ENCODE measurements at regions not wholly inside any gene's neighbourhood (a gene's known extent, or its start where the extent isn't known, plus 50 kb on each side); places are given as distances from the start of the nearest gene placed in this dataset.
A peak's percentile ranks its signal among the peaks of the same experiment; 100 is the strongest.

DNA sequence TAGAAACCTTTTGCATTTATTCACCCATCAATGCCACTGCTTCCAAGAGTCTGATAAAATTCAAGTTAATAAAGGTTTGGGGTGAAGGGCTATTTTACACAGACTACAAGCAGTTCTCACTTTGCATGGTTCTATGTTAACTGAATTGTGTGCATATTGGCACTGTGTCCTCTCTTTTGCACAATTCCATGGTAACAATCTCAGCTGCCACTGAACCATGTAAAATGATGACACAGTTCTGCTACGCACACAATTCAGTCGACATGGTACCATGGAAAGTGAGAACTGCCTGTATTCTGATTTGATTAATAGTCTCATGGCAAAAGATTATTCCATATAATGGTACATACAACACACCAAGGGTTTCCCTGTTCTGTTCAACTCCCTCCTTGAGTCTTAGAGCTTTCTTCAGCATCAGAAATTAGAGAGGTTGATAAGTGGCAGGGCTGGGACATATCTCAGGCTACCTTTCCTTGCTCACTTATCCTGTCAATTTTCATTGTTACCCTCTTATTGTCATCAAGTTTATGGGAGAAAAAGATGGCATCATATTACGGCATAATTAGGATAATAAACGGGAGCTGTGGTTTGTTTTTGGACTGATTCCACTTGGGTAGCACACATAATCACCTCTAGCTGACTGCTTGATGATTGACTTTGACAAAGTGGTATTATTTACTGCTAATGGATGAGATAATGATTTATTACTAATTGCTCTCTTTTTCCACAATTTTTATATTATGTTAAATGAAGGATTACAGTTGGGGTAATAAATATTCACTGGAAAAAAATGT is 139.3 kb upstream of the CREB1 start:
- Histone ChIP-seq H2AK5ac (ENCODE audit: low read length) (no peak overlapping the region), H3K79me2 (ENCODE audit: control insufficient read depth, insufficient read depth, low read length, poor library complexity) (no peaks in the 10 kb centered on the region), H3K4me1 (ENCODE audit: control insufficient read depth in 1 of 2, insufficient read depth in 2 of 2, low read length in 2 of 2) (no peaks in the 10 kb centered on the region)

DNA sequence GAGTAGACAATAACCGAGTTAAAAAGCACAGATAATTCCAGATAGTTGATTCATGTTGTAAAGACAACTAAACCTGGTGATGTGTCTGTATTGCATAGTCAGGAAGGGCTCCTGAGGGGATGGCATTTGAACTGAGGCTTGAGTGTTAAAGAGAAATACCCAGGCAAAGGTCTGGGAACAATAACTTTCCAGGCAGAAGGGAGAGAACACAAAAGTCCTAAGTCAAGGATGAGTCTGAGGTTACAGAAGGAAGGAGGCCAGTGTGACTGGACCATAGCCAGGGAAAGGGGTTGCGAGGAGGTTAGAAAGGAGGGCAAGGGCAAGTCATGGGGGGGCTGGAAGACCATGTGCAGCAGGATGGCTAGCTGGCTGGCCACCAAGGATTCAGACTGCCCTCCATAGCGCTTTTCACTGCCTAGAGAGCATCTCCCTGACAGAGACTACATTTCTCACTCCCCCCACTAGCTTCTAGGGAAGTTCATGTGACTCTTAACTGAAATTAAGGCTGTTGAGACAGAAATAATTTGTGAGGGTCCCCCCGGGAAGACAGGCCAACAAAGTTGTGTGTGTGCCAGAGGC is 135.5 kb upstream of the CREB1 start:
- Histone ChIP-seq H3K27me3 (ENCODE audit: insufficient read depth, low read length) (no peaks in the 10 kb centered on the region), H3K9me3 (ENCODE audit: insufficient read depth, low read depth, low read length) (no peaks in the 10 kb centered on the region), H4K8ac (ENCODE audit: low read depth, low read length) (no peak overlapping the region), H3K4me2 (ENCODE audit: low read length) (no peak overlapping the region), H3K4me1 (ENCODE audit: control insufficient read depth in 1 of 2, insufficient read depth in 2 of 2, low read length in 2 of 2) (no peaks in the 10 kb centered on the region), H2BK12ac (ENCODE audit: low read length) (no peak overlapping the region), H3K79me1 (ENCODE audit: low read length) (no peaks in the 10 kb centered on the region), H3K18ac (ENCODE audit: low read length) (no peak overlapping the region), H3K9ac (ENCODE audit: low read length) (no peak overlapping the region), H2BK120ac (ENCODE audit: insufficient read depth, low read length, poor library complexity) (no peak overlapping the region), H3K14ac (ENCODE audit: low read length) (no peak overlapping the region), H2BK5ac (ENCODE audit: low read depth, low read length, poor library complexity) (no peak overlapping the region), H4K12ac (ENCODE audit: low read depth, low read length) (no peak overlapping the region), H3K79me2 (ENCODE audit: control insufficient read depth, insufficient read depth, low read length, poor library complexity) (no peaks in the 10 kb centered on the region), H3K4ac (ENCODE audit: low read depth, low read length) (no peak overlapping the region), H3K36me3 (ENCODE audit: control insufficient read depth in 1 of 2, insufficient read depth in 2 of 2, low read length in 2 of 2) (no peaks in the 10 kb centered on the region), H3K27ac (ENCODE audit: low read depth, low read length) (no peak overlapping the region), H3K4me3 (ENCODE audit: low read depth, low read length) (no peak overlapping the region), H3K23ac (ENCODE audit: low read length) (no peak overlapping the region), H4K91ac (ENCODE audit: low read depth, low read length) (no peak overlapping the region), H2AK5ac (ENCODE audit: low read length) (no peak overlapping the region), H2AFZ (ENCODE audit: insufficient read depth, low read length, poor library complexity) (no peak overlapping the region)
- WGBS (ENCODE audit: extremely low coverage, insufficient coverage, insufficient read length): no CpG with 5 or more reads among the region's 4 CpGs
- DNase-seq: no peak

More for the DNA sequence above, 139.3 kb upstream of the CREB1 start:
- no peaks in the 10 kb centered on the region for H3K79me1 ChIP-seq (ENCODE audit: low read length)
- no peak overlapping the region for H3K9ac ChIP-seq (ENCODE audit: low read length)
- no peak overlapping the region for H3K4me3 ChIP-seq (ENCODE audit: low read depth, low read length)
- no peak overlapping the region for H3K4ac ChIP-seq (ENCODE audit: low read depth, low read length)
- no peak overlapping the region for H4K8ac ChIP-seq (ENCODE audit: low read depth, low read length)
- no CpG with 5 or more reads among the region's 4 CpGs for WGBS (ENCODE audit: extremely low coverage, insufficient coverage, insufficient read length)
- H3K27ac ChIP-seq (ENCODE audit: low read depth, low read length): no peak overlapping the region
- H4K12ac ChIP-seq (ENCODE audit: low read depth, low read length): no peak overlapping the region
- H3K18ac ChIP-seq (ENCODE audit: low read length): no peak overlapping the region
- DNase-seq: no peak
- H3K23ac ChIP-seq (ENCODE audit: low read length): no peak overlapping the region
- H3K4me2 ChIP-seq (ENCODE audit: low read length): no peak overlapping the region
- no peak overlapping the region for H2AFZ ChIP-seq (ENCODE audit: insufficient read depth, low read length, poor library complexity)
- H3K14ac ChIP-seq (ENCODE audit: low read length): no peak overlapping the region
- H3K27me3 ChIP-seq (ENCODE audit: insufficient read depth, low read length): no peaks in the 10 kb centered on the region
- H2BK12ac ChIP-seq (ENCODE audit: low read length): no peak overlapping the region
- H4K91ac ChIP-seq (ENCODE audit: low read depth, low read length): no peak overlapping the region
- no peaks in the 10 kb centered on the region for H3K36me3 ChIP-seq (ENCODE audit: control insufficient read depth in 1 of 2, insufficient read depth in 2 of 2, low read length in 2 of 2)
- no peak overlapping the region for H2BK5ac ChIP-seq (ENCODE audit: low read depth, low read length, poor library complexity)
- no peaks in the 10 kb centered on the region for H3K9me3 ChIP-seq (ENCODE audit: insufficient read depth, low read depth, low read length)
- no peak overlapping the region for H2BK120ac ChIP-seq (ENCODE audit: insufficient read depth, low read length, poor library complexity)

DNA sequence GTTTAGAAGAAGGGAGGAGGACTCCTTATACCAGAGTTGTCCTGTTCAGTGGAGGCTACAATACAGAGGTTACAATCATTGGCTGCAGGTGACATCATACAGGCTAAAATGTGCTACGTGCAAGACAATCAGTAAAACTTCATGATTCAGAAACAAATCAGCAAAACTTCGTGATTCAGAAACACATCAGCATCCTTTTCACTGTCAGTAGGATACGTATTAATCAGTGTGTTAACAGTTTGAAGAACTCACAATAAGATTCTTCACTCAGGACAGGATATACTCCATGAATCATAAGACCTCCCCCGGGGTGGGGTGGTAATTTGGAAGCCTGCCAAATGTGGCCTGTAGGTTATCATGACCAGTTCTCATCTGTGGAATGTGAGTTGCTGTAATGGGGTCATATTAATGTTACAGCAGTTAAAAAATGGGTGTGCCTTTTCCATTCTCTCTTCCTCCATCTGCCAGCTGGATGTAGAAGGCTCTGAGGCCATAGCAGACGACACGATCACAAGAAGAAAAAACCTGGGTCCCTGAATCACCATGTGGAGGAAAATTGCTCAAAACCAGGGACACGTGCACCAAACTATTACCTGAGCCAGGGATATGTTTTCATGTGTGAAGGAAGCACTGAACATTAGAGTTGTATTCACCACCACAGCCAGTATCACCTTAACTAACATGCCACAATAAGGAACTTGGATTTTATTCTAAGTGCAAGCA is 134.8 kb upstream of the CREB1 start:
- no peak overlapping the region for H2AK5ac ChIP-seq (ENCODE audit: low read length)
- no peak overlapping the region for H2AFZ ChIP-seq (ENCODE audit: insufficient read depth, low read length, poor library complexity)
- no peak overlapping the region for H3K23ac ChIP-seq (ENCODE audit: low read length)
- no peaks in the 10 kb centered on the region for H3K4me1 ChIP-seq (ENCODE audit: control insufficient read depth in 1 of 2, insufficient read depth in 2 of 2, low read length in 2 of 2)
- H3K9ac ChIP-seq (ENCODE audit: low read length): no peak overlapping the region
- no CpG with 5 or more reads among the region's 7 CpGs for WGBS (ENCODE audit: extremely low coverage, insufficient coverage, insufficient read length)
- H4K8ac ChIP-seq (ENCODE audit: low read depth, low read length): no peak overlapping the region
- no peak overlapping the region for H3K4me3 ChIP-seq (ENCODE audit: low read depth, low read length)
- no peak overlapping the region for H2BK120ac ChIP-seq (ENCODE audit: insufficient read depth, low read length, poor library complexity)
- no peaks in the 10 kb centered on the region for H3K79me2 ChIP-seq (ENCODE audit: control insufficient read depth, insufficient read depth, low read length, poor library complexity)
- no peaks in the 10 kb centered on the region for H3K36me3 ChIP-seq (ENCODE audit: control insufficient read depth in 1 of 2, insufficient read depth in 2 of 2, low read length in 2 of 2)
- DNase-seq: peak; percentile 30 to 57
- H3K79me1 ChIP-seq (ENCODE audit: low read length): no peaks in the 10 kb centered on the region
- H3K27me3 ChIP-seq (ENCODE audit: insufficient read depth, low read length): no peaks in the 10 kb centered on the region
- H4K91ac ChIP-seq (ENCODE audit: low read depth, low read length): no peak overlapping the region
- H2BK5ac ChIP-seq (ENCODE audit: low read depth, low read length, poor library complexity): no peak overlapping the region
- H3K9me3 ChIP-seq (ENCODE audit: insufficient read depth, low read depth, low read length): no peaks in the 10 kb centered on the region
- H2BK12ac ChIP-seq (ENCODE audit: low read length): no peak overlapping the region
- no peak overlapping the region for H3K4ac ChIP-seq (ENCODE audit: low read depth, low read length)
- H3K27ac ChIP-seq (ENCODE audit: low read depth, low read length): no peak overlapping the region
- H4K12ac ChIP-seq (ENCODE audit: low read depth, low read length): no peak overlapping the region
- H3K4me2 ChIP-seq (ENCODE audit: low read length): no peak overlapping the region
- H3K14ac ChIP-seq (ENCODE audit: low read length): no peak overlapping the region
- no peak overlapping the region for H3K18ac ChIP-seq (ENCODE audit: low read length)

DNA sequence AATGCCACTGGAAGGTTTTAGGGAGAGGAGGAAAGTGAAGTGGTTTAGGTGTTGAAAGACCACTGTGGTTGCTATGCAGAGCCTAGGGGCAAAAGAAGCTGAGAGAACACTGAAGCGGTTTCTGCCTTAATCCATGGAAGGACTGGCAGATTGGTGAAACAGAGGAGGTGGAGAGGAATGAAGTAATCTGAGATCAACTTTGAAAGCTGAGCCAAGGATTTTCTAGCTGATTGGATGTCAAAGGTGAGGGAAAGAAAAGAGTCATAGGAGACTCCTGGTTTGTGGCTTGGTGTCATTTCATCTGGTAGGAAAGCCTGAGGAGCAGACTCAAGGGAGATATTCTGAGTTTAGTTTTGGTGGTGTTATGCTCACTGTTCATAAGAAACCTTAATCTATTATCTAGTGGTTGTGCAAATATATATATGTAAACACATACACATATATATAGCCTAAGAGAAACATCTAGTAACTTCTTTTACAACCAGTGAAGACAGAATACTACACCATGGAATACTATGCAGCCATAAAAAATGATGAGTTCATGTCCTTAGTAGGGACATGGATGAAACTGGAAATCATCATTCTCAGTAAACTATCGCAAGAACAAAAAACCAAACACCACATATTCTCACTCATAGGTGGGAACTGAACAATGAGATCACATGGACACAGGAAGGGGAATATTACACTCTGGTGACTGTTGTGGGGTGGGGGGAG is 134.1 kb upstream of the CREB1 start:
- no peak overlapping the region for H3K4ac ChIP-seq (ENCODE audit: low read depth, low read length)
- H3K18ac ChIP-seq (ENCODE audit: low read length): no peak overlapping the region
- no peak overlapping the region for H3K14ac ChIP-seq (ENCODE audit: low read length)
- no peak overlapping the region for H2AFZ ChIP-seq (ENCODE audit: insufficient read depth, low read length, poor library complexity)
- no peak overlapping the region for H3K27ac ChIP-seq (ENCODE audit: low read depth, low read length)
- no peaks in the 10 kb centered on the region for H3K27me3 ChIP-seq (ENCODE audit: insufficient read depth, low read length)
- peak in 1 of 2 donors; percentile 6 for DNase-seq
- H3K4me3 ChIP-seq (ENCODE audit: low read depth, low read length): no peak overlapping the region
- no peak overlapping the region for H2BK120ac ChIP-seq (ENCODE audit: insufficient read depth, low read length, poor library complexity)
- no CpG with 5 or more reads among the region's 2 CpGs for WGBS (ENCODE audit: extremely low coverage, insufficient coverage, insufficient read length)
- H2BK5ac ChIP-seq (ENCODE audit: low read depth, low read length, poor library complexity): no peak overlapping the region
- H2BK12ac ChIP-seq (ENCODE audit: low read length): no peak overlapping the region
- H4K8ac ChIP-seq (ENCODE audit: low read depth, low read length): no peak overlapping the region
- H3K4me1 ChIP-seq (ENCODE audit: control insufficient read depth in 1 of 2, insufficient read depth in 2 of 2, low read length in 2 of 2): no peaks in the 10 kb centered on the region
- H3K9ac ChIP-seq (ENCODE audit: low read length): no peak overlapping the region
- H3K36me3 ChIP-seq (ENCODE audit: control insufficient read depth in 1 of 2, insufficient read depth in 2 of 2, low read length in 2 of 2): no peaks in the 10 kb centered on the region
- no peak overlapping the region for H4K91ac ChIP-seq (ENCODE audit: low read depth, low read length)
- no peak overlapping the region for H2AK5ac ChIP-seq (ENCODE audit: low read length)
- H3K79me2 ChIP-seq (ENCODE audit: control insufficient read depth, insufficient read depth, low read length, poor library complexity): no peaks in the 10 kb centered on the region
- no peaks in the 10 kb centered on the region for H3K9me3 ChIP-seq (ENCODE audit: insufficient read depth, low read depth, low read length)
- H4K12ac ChIP-seq (ENCODE audit: low read depth, low read length): no peak overlapping the region
- H3K4me2 ChIP-seq (ENCODE audit: low read length): no peak overlapping the region
- no peak overlapping the region for H3K23ac ChIP-seq (ENCODE audit: low read length)
- no peaks in the 10 kb centered on the region for H3K79me1 ChIP-seq (ENCODE audit: low read length)

Data from trophoblast cell (in vitro differentiated cells and primary cell).